GM23338 (cell line): ENCODE measurements at regions not wholly inside any gene's neighbourhood (a gene's known extent, or its start where the extent isn't known, plus 50 kb on each side); places are given as distances from the start of the nearest gene placed in this dataset.

Experiments
- ATAC-seq: fragments of 200-7000 bp; cut with Tn5 transposase; 3 replicates; pipeline ENCODE4 v1.9.1; 2020
- DNase-seq: peaks from one replicate; pipeline ENCODE4 v3.0.0-alpha.2; 2015; ENCODE audit warnings: low spot score
- H2AFZ ChIP-seq: fragments of 200-600 bp; sonication (generic); 2 replicates; pipeline ENCODE4 v1.8.0; 2016; ENCODE audit warnings: antibody characterized with exemption, mild to moderate bottlenecking, moderate library complexity
- H3F3A ChIP-seq: fragments of 200-600 bp; sonication (generic); replicated peaks from 2 replicates; pipeline ENCODE4 v1.8.0; 2017; ENCODE audit warnings: antibody characterized with exemption, mixed run types, low read depth
- H3K27ac ChIP-seq: fragments of 200-600 bp; sonication (generic); 2 replicates; pipeline ENCODE4 v1.6.1; 2016; ENCODE audit warnings: low read depth
- H3K27me3 ChIP-seq: fragments of 200-600 bp; sonication (generic); 2 replicates; pipeline ENCODE4 v1.8.0; 2016; ENCODE audit warnings: mild to moderate bottlenecking, mixed run types, moderate library complexity; ENCODE audit not compliant: insufficient read depth
- H3K36me3 ChIP-seq: fragments of 200-600 bp; sonication (generic); 2 replicates; pipeline ENCODE4 v1.8.0; 2016; ENCODE audit warnings: mild to moderate bottlenecking; ENCODE audit not compliant: insufficient read depth
- H3K4me1 ChIP-seq: fragments of 200-600 bp; sonication (generic); 2 replicates; pipeline ENCODE4 v1.8.0; 2016; ENCODE audit warnings: mild to moderate bottlenecking, moderate library complexity; ENCODE audit not compliant: insufficient read depth
- H3K4me2 ChIP-seq: fragments of 200-600 bp; sonication (generic); 2 replicates; pipeline ENCODE4 v1.7.1; 2017; ENCODE audit warnings: mixed run types
- H3K4me3 ChIP-seq: fragments of 200-600 bp; sonication (generic); 2 replicates; pipeline ENCODE4 v1.6.1; 2016; ENCODE audit warnings: mixed run types
- H3K79me2 ChIP-seq: fragments of 200-600 bp; sonication (generic); replicated peaks from 2 replicates; pipeline ENCODE4 v1.8.0; 2017; ENCODE audit warnings: mild to moderate bottlenecking; ENCODE audit not compliant: insufficient read depth
- H3K9me2 ChIP-seq: fragments of 200-600 bp; sonication (generic); 2 replicates; pipeline ENCODE4 v1.8.0; 2017; ENCODE audit not compliant: insufficient read depth
- H4K20me1 ChIP-seq: fragments of 200-600 bp; sonication (generic); replicated peaks from 2 replicates; pipeline ENCODE4 v1.8.0; 2017; ENCODE audit warnings: mild to moderate bottlenecking; ENCODE audit not compliant: insufficient read depth
- H3K27ac Mint-ChIP-seq: 2 replicates; pipeline ENCODE4 v1.8.0; 2020; ENCODE audit warnings: inconsistent platforms, mild to moderate bottlenecking, moderate library complexity, mixed read lengths
- H3K27me3 Mint-ChIP-seq: 3 replicates; pipeline ENCODE4 v1.8.0; 2022; ENCODE audit warnings: low read depth, mild to moderate bottlenecking, moderate library complexity, mixed read lengths, inconsistent platforms; ENCODE audit not compliant: insufficient read depth, poor library complexity
- H3K36me3 Mint-ChIP-seq: 3 replicates; pipeline ENCODE4 v1.8.0; 2021; ENCODE audit warnings: low read depth, mild to moderate bottlenecking, inconsistent platforms, moderate library complexity, mixed read lengths
- H3K4me1 Mint-ChIP-seq: 3 replicates; pipeline ENCODE4 v1.8.0; 2020; ENCODE audit warnings: mild to moderate bottlenecking, inconsistent platforms, mixed read lengths
- H3K4me3 Mint-ChIP-seq: 3 replicates; pipeline ENCODE4 v1.8.0; 2021; ENCODE audit warnings: moderate library complexity, mild to moderate bottlenecking, inconsistent platforms, mixed read lengths
- H3K9me3 Mint-ChIP-seq: 3 replicates; pipeline ENCODE4 v1.8.0; 2020; ENCODE audit warnings: moderate library complexity, mild to moderate bottlenecking, inconsistent platforms, mixed read lengths
- CREB1 ChIP-seq: fragments of 250-450 bp; sonication (Bioruptor Pico); IDR thresholded peaks from 2 replicates; pipeline ENCODE4 v1.5.0; 2020; ENCODE audit warnings: low read depth, mild to moderate bottlenecking, moderate library complexity
- EZH2 ChIP-seq: fragments of 200-600 bp; sonication (generic); IDR thresholded peaks from one replicate; pipeline ENCODE4 v1.8.0; 2017; ENCODE audit warnings: antibody characterized with exemption, mild to moderate bottlenecking, low read depth; ENCODE audit not compliant: unreplicated experiment
- EZH2phosphoT487 ChIP-seq: fragments of 200-600 bp; sonication (generic); IDR thresholded peaks from one replicate; pipeline ENCODE4 v1.8.1; 2018; ENCODE audit warnings: antibody characterized with exemption; ENCODE audit not compliant: unreplicated experiment
- JUNB ChIP-seq: IDR thresholded peaks from one replicate; pipeline ENCODE4 v1.6.1; 2016; ENCODE audit warnings: antibody characterized with exemption; ENCODE audit not compliant: unreplicated experiment
- POLR2AphosphoS5 ChIP-seq: IDR thresholded peaks from 2 replicates; pipeline ENCODE4 v1.6.1; 2016; ENCODE audit warnings: antibody characterized with exemption, low read depth
- ZNF114 ChIP-seq: fragments of 250-450 bp; sonication (Bioruptor Pico); IDR thresholded peaks from 2 replicates; pipeline ENCODE4 v1.5.0; 2020; ENCODE audit warnings: mild to moderate bottlenecking, moderate library complexity
- ZNF331 ChIP-seq: fragments of 250-450 bp; sonication (Bioruptor Pico); IDR thresholded peaks from 2 replicates; pipeline ENCODE4 v1.5.0; 2020; ENCODE audit warnings: low read depth, mild to moderate bottlenecking, moderate library complexity
- TF ChIP-seq, protein P1 (sequence below): IDR thresholded peaks from 2 replicates; pipeline ENCODE4 v1.6.1; 2016; ENCODE audit warnings: antibody characterized with exemption
- TF ChIP-seq, protein P2 (sequence below): fragments of 250-450 bp; sonication (Bioruptor Pico); IDR thresholded peaks from 2 replicates; pipeline ENCODE4 v1.5.0; 2020; ENCODE audit warnings: mild to moderate bottlenecking, moderate library complexity
- TF ChIP-seq, protein P3 (sequence below): IDR thresholded peaks from one replicate; pipeline ENCODE4 v1.6.1; 2018; ENCODE audit warnings: antibody characterized with exemption; ENCODE audit not compliant: unreplicated experiment

DNA sequence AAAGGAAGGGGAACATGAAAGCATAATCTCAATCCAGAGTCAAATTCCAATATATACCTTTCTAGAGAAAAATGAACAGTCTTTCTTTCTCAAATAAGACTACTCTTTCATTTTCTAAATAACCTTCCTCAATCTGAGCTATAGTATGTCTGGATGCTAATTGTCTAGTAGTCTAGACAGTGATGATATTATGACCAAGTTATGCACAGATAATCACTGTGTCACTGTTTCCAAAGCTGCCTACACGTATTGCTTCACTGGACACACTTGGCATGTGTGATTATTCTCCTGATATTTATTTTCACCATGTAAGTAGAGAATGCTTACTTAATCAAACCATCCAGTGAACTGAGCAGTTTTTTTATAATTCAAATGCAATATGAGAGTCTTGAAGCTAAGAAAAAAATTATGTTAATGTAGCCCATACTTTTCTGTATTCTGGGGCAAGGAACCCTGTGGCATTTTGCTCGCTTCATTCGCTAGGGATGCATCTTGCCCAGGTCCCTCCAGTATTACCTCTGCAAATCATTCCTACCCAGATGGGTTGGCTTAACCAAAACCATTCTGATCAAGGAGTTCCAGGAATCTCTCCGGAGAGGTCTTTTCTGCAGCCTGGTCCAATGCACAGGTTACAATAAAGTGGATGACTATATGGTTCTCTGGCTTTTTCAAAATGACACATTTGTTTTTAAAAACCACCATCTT, 303.1 kb upstream of the RUNX1 start:
- Histone ChIP-seq H4K20me1 (no peaks in the 10 kb centered on the region), H2AFZ (no peak overlapping the region), H3K36me3 (no peaks in the 10 kb centered on the region), H3K9me2 (peaks cover 19% of the 10 kb centered on the region), H3K4me3 (no peak overlapping the region), H3K27ac (no peak overlapping the region), H3K79me2 (no peaks in the 10 kb centered on the region), H3F3A (no peaks in the 10 kb centered on the region), H3K4me1 (no peaks in the 10 kb centered on the region), H3K4me2 (no peak overlapping the region), H3K27me3 (no peaks in the 10 kb centered on the region)
- no peaks in the 10 kb centered on the region for H3K27me3 Mint-ChIP-seq
- no peak overlapping the region for H3K4me3 Mint-ChIP-seq
- H3K9me3 Mint-ChIP-seq = no peaks in the 10 kb centered on the region; the same call in 2 of the 3 replicates
- no peak overlapping the region for H3K27ac Mint-ChIP-seq
- no peaks in the 10 kb centered on the region for H3K36me3 Mint-ChIP-seq
- TF ChIP-seq ZNF331 (CRISPR knock-in tag) (no peak), EZH2 (no peak), EZH2phosphoT487 (no peak), POLR2AphosphoS5 (no peak)
- ATAC-seq = no peak
- no peak for DNase-seq
- H3K4me1 Mint-ChIP-seq = no peaks in the 10 kb centered on the region

DNA sequence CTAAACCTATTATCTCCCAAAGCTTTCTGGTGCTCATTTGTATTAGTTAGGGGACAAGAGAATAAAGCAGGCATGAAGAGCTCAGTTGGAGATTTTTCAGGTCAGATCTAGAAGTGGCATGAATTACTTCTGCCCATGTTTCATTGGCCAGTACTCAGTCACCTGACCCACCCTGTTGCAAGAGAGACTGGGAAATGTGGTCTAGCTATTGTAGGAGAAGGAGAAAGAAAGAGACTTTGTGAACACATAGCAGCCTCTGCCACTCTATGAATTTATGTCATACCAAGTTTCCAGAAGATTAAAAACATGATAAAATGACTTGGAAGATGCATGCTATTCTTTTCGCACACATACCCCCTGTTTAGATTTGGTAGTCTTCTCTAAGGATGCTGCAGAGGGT, 302.3 kb upstream of the RUNX1 start:
- Histone ChIP-seq H3K36me3 (no peaks in the 10 kb centered on the region), H3K4me2 (no peak overlapping the region), H3K9me2 (peaks cover 19% of the 10 kb centered on the region), H3K79me2 (no peaks in the 10 kb centered on the region), H4K20me1 (no peaks in the 10 kb centered on the region), H3K4me3 (no peak overlapping the region), H3K4me1 (no peaks in the 10 kb centered on the region), H2AFZ (no peak overlapping the region), H3F3A (no peaks in the 10 kb centered on the region), H3K27me3 (no peaks in the 10 kb centered on the region), H3K27ac (no peak overlapping the region)
- Mint-ChIP-seq H3K4me3 (no peak overlapping the region), H3K36me3 (no peaks in the 10 kb centered on the region), H3K27ac (no peak overlapping the region), H3K4me1 (no peaks in the 10 kb centered on the region), H3K9me3 (no peaks in the 10 kb centered on the region; the same call in 2 of the 3 replicates), H3K27me3 (no peaks in the 10 kb centered on the region)
- DNase-seq (no peak), ATAC-seq (no peak)
- TF ChIP-seq POLR2AphosphoS5 = no peak
- TF ChIP-seq, protein P1, sequence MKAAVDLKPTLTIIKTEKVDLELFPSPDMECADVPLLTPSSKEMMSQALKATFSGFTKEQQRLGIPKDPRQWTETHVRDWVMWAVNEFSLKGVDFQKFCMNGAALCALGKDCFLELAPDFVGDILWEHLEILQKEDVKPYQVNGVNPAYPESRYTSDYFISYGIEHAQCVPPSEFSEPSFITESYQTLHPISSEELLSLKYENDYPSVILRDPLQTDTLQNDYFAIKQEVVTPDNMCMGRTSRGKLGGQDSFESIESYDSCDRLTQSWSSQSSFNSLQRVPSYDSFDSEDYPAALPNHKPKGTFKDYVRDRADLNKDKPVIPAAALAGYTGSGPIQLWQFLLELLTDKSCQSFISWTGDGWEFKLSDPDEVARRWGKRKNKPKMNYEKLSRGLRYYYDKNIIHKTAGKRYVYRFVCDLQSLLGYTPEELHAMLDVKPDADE = no peak
- TF ChIP-seq ZNF331 (CRISPR knock-in tag) = no peak
- TF ChIP-seq, protein P2, sequence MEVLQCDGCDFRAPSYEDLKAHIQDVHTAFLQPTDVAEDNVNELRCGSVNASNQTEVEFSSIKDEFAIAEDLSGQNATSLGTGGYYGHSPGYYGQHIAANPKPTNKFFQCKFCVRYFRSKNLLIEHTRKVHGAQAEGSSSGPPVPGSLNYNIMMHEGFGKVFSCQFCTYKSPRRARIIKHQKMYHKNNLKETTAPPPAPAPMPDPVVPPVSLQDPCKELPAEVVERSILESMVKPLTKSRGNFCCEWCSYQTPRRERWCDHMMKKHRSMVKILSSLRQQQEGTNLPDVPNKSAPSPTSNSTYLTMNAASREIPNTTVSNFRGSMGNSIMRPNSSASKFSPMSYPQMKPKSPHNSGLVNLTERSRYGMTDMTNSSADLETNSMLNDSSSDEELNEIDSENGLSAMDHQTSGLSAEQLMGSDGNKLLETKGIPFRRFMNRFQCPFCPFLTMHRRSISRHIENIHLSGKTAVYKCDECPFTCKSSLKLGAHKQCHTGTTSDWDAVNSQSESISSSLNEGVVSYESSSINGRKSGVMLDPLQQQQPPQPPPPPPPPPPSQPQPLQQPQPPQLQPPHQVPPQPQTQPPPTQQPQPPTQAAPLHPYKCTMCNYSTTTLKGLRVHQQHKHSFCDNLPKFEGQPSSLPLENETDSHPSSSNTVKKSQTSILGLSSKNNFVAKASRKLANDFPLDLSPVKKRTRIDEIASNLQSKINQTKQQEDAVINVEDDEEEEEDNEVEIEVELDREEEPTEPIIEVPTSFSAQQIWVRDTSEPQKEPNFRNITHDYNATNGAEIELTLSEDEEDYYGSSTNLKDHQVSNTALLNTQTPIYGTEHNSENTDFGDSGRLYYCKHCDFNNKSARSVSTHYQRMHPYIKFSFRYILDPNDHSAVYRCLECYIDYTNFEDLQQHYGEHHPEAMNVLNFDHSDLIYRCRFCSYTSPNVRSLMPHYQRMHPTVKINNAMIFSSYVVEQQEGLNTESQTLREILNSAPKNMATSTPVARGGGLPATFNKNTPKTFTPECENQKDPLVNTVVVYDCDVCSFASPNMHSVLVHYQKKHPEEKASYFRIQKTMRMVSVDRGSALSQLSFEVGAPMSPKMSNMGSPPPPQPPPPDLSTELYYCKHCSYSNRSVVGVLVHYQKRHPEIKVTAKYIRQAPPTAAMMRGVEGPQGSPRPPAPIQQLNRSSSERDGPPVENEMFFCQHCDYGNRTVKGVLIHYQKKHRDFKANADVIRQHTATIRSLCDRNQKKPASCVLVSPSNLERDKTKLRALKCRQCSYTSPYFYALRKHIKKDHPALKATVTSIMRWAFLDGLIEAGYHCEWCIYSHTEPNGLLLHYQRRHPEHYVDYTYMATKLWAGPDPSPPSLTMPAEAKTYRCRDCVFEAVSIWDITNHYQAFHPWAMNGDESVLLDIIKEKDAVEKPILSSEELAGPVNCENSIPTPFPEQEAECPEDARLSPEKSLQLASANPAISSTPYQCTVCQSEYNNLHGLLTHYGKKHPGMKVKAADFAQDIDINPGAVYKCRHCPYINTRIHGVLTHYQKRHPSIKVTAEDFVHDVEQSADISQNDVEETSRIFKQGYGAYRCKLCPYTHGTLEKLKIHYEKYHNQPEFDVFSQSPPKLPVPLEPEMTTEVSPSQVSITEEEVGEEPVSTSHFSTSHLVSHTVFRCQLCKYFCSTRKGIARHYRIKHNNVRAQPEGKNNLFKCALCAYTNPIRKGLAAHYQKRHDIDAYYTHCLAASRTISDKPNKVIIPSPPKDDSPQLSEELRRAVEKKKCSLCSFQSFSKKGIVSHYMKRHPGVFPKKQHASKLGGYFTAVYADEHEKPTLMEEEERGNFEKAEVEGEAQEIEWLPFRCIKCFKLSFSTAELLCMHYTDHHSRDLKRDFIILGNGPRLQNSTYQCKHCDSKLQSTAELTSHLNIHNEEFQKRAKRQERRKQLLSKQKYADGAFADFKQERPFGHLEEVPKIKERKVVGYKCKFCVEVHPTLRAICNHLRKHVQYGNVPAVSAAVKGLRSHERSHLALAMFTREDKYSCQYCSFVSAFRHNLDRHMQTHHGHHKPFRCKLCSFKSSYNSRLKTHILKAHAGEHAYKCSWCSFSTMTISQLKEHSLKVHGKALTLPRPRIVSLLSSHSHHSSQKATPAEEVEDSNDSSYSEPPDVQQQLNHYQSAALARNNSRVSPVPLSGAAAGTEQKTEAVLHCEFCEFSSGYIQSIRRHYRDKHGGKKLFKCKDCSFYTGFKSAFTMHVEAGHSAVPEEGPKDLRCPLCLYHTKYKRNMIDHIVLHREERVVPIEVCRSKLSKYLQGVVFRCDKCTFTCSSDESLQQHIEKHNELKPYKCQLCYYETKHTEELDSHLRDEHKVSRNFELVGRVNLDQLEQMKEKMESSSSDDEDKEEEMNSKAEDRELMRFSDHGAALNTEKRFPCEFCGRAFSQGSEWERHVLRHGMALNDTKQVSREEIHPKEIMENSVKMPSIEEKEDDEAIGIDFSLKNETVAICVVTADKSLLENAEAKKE (CRISPR knock-in tag) = no peak
- TF ChIP-seq EZH2phosphoT487 = no peak
- TF ChIP-seq ZNF114 = no peak
- no peak for TF ChIP-seq JUNB
- TF ChIP-seq CREB1 (CRISPR knock-in tag) = no peak
- TF ChIP-seq EZH2 = no peak
- TF ChIP-seq, protein P3, sequence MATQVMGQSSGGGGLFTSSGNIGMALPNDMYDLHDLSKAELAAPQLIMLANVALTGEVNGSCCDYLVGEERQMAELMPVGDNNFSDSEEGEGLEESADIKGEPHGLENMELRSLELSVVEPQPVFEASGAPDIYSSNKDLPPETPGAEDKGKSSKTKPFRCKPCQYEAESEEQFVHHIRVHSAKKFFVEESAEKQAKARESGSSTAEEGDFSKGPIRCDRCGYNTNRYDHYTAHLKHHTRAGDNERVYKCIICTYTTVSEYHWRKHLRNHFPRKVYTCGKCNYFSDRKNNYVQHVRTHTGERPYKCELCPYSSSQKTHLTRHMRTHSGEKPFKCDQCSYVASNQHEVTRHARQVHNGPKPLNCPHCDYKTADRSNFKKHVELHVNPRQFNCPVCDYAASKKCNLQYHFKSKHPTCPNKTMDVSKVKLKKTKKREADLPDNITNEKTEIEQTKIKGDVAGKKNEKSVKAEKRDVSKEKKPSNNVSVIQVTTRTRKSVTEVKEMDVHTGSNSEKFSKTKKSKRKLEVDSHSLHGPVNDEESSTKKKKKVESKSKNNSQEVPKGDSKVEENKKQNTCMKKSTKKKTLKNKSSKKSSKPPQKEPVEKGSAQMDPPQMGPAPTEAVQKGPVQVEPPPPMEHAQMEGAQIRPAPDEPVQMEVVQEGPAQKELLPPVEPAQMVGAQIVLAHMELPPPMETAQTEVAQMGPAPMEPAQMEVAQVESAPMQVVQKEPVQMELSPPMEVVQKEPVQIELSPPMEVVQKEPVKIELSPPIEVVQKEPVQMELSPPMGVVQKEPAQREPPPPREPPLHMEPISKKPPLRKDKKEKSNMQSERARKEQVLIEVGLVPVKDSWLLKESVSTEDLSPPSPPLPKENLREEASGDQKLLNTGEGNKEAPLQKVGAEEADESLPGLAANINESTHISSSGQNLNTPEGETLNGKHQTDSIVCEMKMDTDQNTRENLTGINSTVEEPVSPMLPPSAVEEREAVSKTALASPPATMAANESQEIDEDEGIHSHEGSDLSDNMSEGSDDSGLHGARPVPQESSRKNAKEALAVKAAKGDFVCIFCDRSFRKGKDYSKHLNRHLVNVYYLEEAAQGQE = no peak
